ENCODE measurements at regions not wholly inside any gene's neighbourhood (a gene's known extent, or its start where the extent isn't known, plus 50 kb on each side); places are given as distances from the start of the nearest gene placed in this dataset.
A peak's percentile ranks its signal among the peaks of the same experiment; 100 is the strongest.

- Histone ChIP-seq H3K27me3 (ENCODE audit: insufficient read depth, low read length, poor library complexity, severe bottlenecking) (no peaks in the 10 kb centered on the region), H3K27ac (ENCODE audit: low read depth, low read length) (no peak overlapping the region), H3K4me3 (ENCODE audit: low read length) (no peak overlapping the region), H3K36me3 (ENCODE audit: insufficient read depth, low read length) (no peaks in the 10 kb centered on the region), H3K4me1 (ENCODE audit: insufficient read depth, low read length) (no peaks in the 10 kb centered on the region), H3K9me3 (ENCODE audit: low read length) (no peaks in the 10 kb centered on the region)
- Mint-ChIP-seq H3K4me3 (no peak overlapping the region), H3K4me1 (no peaks in the 10 kb centered on the region), H3K27me3 (peaks cover 0 to 2% of the 10 kb centered on the region in 2 donors), H3K27ac (no peak overlapping the region), H3K9me3 (peaks cover 0 to 12% (median 0%) of the 10 kb centered on the region in 5 donors), H3K36me3 (peaks cover 0 to 5% (median 1%) of the 10 kb centered on the region in 3 donors)
- DNase-seq: no peak
- ChIA-PET POLR2A (no interaction called here), CTCF (no interaction called here)
Observed at GRCh38 chr21:14716761-14717396, 170.8 kb upstream of the SAMSN1 start.

GRCh38 chr21:14713109-14713508 lies 167.0 kb upstream of the SAMSN1 start:
- DNase-seq: no peak
- CTCF ChIA-PET: no interaction called here
- Histone ChIP-seq H3K36me3 (ENCODE audit: insufficient read depth, low read length) (no peaks in the 10 kb centered on the region), H3K27me3 (ENCODE audit: insufficient read depth, low read length, poor library complexity, severe bottlenecking) (no peaks in the 10 kb centered on the region), H3K27ac (ENCODE audit: low read depth, low read length) (no peak overlapping the region), H3K4me1 (ENCODE audit: insufficient read depth, low read length) (no peaks in the 10 kb centered on the region), H3K4me3 (ENCODE audit: low read length) (no peak overlapping the region), H3K9me3 (ENCODE audit: low read length) (no peaks in the 10 kb centered on the region)
- POLR2A ChIA-PET: no interaction called here
- Mint-ChIP-seq H3K4me3 (peak overlapping the region in 1 of 7 donors; percentile 59), H3K9me3 (peaks cover 0 to 16% (median 0%) of the 10 kb centered on the region in 5 donors), H3K36me3 (peaks cover 0 to 5% (median 1%) of the 10 kb centered on the region in 3 donors), H3K27ac (no peak overlapping the region), H3K27me3 (peaks cover 0 to 2% of the 10 kb centered on the region in 2 donors), H3K4me1 (no peaks in the 10 kb centered on the region)

- no peak overlapping the region for H3K27ac Mint-ChIP-seq
- H3K27ac ChIP-seq (ENCODE audit: low read depth, low read length): no peak overlapping the region
- H3K27me3 ChIP-seq (ENCODE audit: insufficient read depth, low read length, poor library complexity, severe bottlenecking): no peaks in the 10 kb centered on the region
- H3K4me1 ChIP-seq (ENCODE audit: insufficient read depth, low read length): no peaks in the 10 kb centered on the region
- H3K4me1 Mint-ChIP-seq: no peaks in the 10 kb centered on the region
- peaks cover 0 to 5% (median 1%) of the 10 kb centered on the region in 3 donors for H3K36me3 Mint-ChIP-seq
- CTCF ChIA-PET: interaction anchor here (0.6 kb wide), 1 partner anchor 9 kb away, joined by 3 read pairs; no protein-coding TSS in a partner anchor
- no peaks in the 10 kb centered on the region for H3K36me3 ChIP-seq (ENCODE audit: insufficient read depth, low read length)
- H3K27me3 Mint-ChIP-seq: no peaks in the 10 kb centered on the region
- POLR2A ChIA-PET: no interaction called here
- no peak for DNase-seq
- peaks cover 0 to 16% (median 0%) of the 10 kb centered on the region in 5 donors for H3K9me3 Mint-ChIP-seq
- no peaks in the 10 kb centered on the region for H3K9me3 ChIP-seq (ENCODE audit: low read length)
- H3K4me3 ChIP-seq (ENCODE audit: low read length): no peak overlapping the region
- H3K4me3 Mint-ChIP-seq: no peak overlapping the region
Observed at GRCh38 chr21:14712121-14712715, 166.1 kb upstream of the SAMSN1 start.

- H3K4me3 Mint-ChIP-seq: no peak overlapping the region
- Histone ChIP-seq H3K9me3 (ENCODE audit: low read length) (no peaks in the 10 kb centered on the region), H3K27me3 (ENCODE audit: insufficient read depth, low read length, poor library complexity, severe bottlenecking) (no peaks in the 10 kb centered on the region), H3K36me3 (ENCODE audit: insufficient read depth, low read length) (no peaks in the 10 kb centered on the region), H3K27ac (ENCODE audit: low read depth, low read length) (no peak overlapping the region), H3K4me1 (ENCODE audit: insufficient read depth, low read length) (no peaks in the 10 kb centered on the region), H3K4me3 (ENCODE audit: low read length) (no peak overlapping the region)
- POLR2A ChIA-PET: no interaction called here
- H3K36me3 Mint-ChIP-seq: peaks cover 0 to 5% (median 1%) of the 10 kb centered on the region in 3 donors
- DNase-seq: no peak
- H3K27me3 Mint-ChIP-seq: no peaks in the 10 kb centered on the region
- CTCF ChIA-PET: no interaction called here
- H3K27ac Mint-ChIP-seq: no peak overlapping the region
- H3K9me3 Mint-ChIP-seq: peaks cover 0 to 16% (median 0%) of the 10 kb centered on the region in 5 donors
- H3K4me1 Mint-ChIP-seq: peaks cover 0 to 4% (median 0%) of the 10 kb centered on the region in 3 donors
Observed at GRCh38 chr21:14711287-14711686, 165.2 kb upstream of the SAMSN1 start.

- Histone ChIP-seq H3K27ac (ENCODE audit: low read depth, low read length) (no peak overlapping the region), H3K4me1 (ENCODE audit: insufficient read depth, low read length) (no peaks in the 10 kb centered on the region), H3K36me3 (ENCODE audit: insufficient read depth, low read length) (no peaks in the 10 kb centered on the region), H3K9me3 (ENCODE audit: low read length) (no peaks in the 10 kb centered on the region), H3K4me3 (ENCODE audit: low read length) (no peak overlapping the region), H3K27me3 (ENCODE audit: insufficient read depth, low read length, poor library complexity, severe bottlenecking) (no peaks in the 10 kb centered on the region)
- Mint-ChIP-seq H3K9me3 (peaks cover 0 to 7% (median 0%) of the 10 kb centered on the region in 5 donors), H3K27ac (no peak overlapping the region), H3K4me3 (no peak overlapping the region), H3K4me1 (peaks cover 0 to 4% (median 0%) of the 10 kb centered on the region in 3 donors), H3K27me3 (no peaks in the 10 kb centered on the region), H3K36me3 (no peaks in the 10 kb centered on the region)
- DNase-seq: no peak
- ChIA-PET POLR2A (no interaction called here), CTCF (interaction anchor here (1.5 kb wide), 1 partner anchor 30 kb away, joined by 6 read pairs; no protein-coding TSS in a partner anchor)
Observed at GRCh38 chr21:14707511-14708020, 161.5 kb upstream of the SAMSN1 start.

GRCh38 chr21:14706712-14707510 lies 160.8 kb upstream of the SAMSN1 start:
- no peak for DNase-seq
- Histone ChIP-seq H3K4me3 (ENCODE audit: low read length) (no peak overlapping the region), H3K4me1 (ENCODE audit: insufficient read depth, low read length) (no peaks in the 10 kb centered on the region), H3K36me3 (ENCODE audit: insufficient read depth, low read length) (no peaks in the 10 kb centered on the region), H3K27me3 (ENCODE audit: insufficient read depth, low read length, poor library complexity, severe bottlenecking) (no peaks in the 10 kb centered on the region), H3K27ac (ENCODE audit: low read depth, low read length) (no peak overlapping the region), H3K9me3 (ENCODE audit: low read length) (no peaks in the 10 kb centered on the region)
- ChIA-PET POLR2A (no interaction called here), CTCF (interaction anchor here (1.5 kb wide), 1 partner anchor 31 kb away, joined by 6 read pairs; no protein-coding TSS in a partner anchor)
- Mint-ChIP-seq H3K4me1 (peaks cover 0 to 4% (median 0%) of the 10 kb centered on the region in 3 donors), H3K4me3 (no peak overlapping the region), H3K9me3 (peaks cover 0 to 5% (median 0%) of the 10 kb centered on the region in 5 donors), H3K27ac (no peak overlapping the region), H3K36me3 (no peaks in the 10 kb centered on the region), H3K27me3 (no peaks in the 10 kb centered on the region)

- H3K9me3 Mint-ChIP-seq: peaks cover 0 to 1% (median 0%) of the 10 kb centered on the region in 5 donors
- Histone ChIP-seq H3K36me3 (ENCODE audit: insufficient read depth, low read length) (no peaks in the 10 kb centered on the region), H3K27me3 (ENCODE audit: insufficient read depth, low read length, poor library complexity, severe bottlenecking) (no peaks in the 10 kb centered on the region), H3K27ac (ENCODE audit: low read depth, low read length) (no peak overlapping the region), H3K4me1 (ENCODE audit: insufficient read depth, low read length) (no peaks in the 10 kb centered on the region), H3K4me3 (ENCODE audit: low read length) (no peak overlapping the region), H3K9me3 (ENCODE audit: low read length) (no peaks in the 10 kb centered on the region)
- POLR2A ChIA-PET: no interaction called here
- H3K36me3 Mint-ChIP-seq: no peaks in the 10 kb centered on the region
- no peak for DNase-seq
- peaks cover 0 to 2% of the 10 kb centered on the region in 2 donors for H3K27me3 Mint-ChIP-seq
- CTCF ChIA-PET: interaction anchor here (1.3 kb wide), 1 partner anchor 14 kb away, joined by 4 read pairs; no protein-coding TSS in a partner anchor
- H3K4me1 Mint-ChIP-seq: no peaks in the 10 kb centered on the region
- no peak overlapping the region for H3K4me3 Mint-ChIP-seq
- H3K27ac Mint-ChIP-seq: no peak overlapping the region
Observed at GRCh38 chr21:14699433-14700407, 153.6 kb upstream of the SAMSN1 start.

Measured in CD8-positive, alpha-beta memory T cell (primary cell).